ENCODE measurements at regions not wholly inside any gene's neighbourhood (a gene's known extent, or its start where the extent isn't known, plus 50 kb on each side); places are given as distances from the start of the nearest gene placed in this dataset.

GRCh38 chr16:7853197-7853596 is 520.6 kb downstream of the RBFOX1 start:
- TF ChIP-seq CTCF (IDR thresholded peaks at IDR 0.05; ENCODE audit: insufficient read depth, low read length, poor library complexity, severe bottlenecking) (no peak), EZH2phosphoT487 (conservative IDR thresholded peaks at IDR 0.05; ENCODE audit: low read length) (no peak)
